HCEC 1CT (cell line): ENCODE measurements at regions not wholly inside any gene's neighbourhood (a gene's known extent, or its start where the extent isn't known, plus 50 kb on each side); places are given as distances from the start of the nearest gene placed in this dataset.
"Not testable (repeated sequence)": the region's sequence is repeated elsewhere in the genome, so short reads cannot be mapped to it uniquely, and the experiment has no call there.

ENCODE experiments used
- DNase-seq: peaks from one replicate; pipeline ENCODE4 v3.0.0-alpha.2; 2017

- no peak for DNase-seq
Measured at GRCh38 chr21:27380303-27380702, 413.4 kb upstream of the ADAMTS5 start.

GRCh38 chr21:27379354-27379753 lies 412.5 kb upstream of the ADAMTS5 start:
- no peak for DNase-seq

- DNase-seq: no peak
Measured at GRCh38 chr21:27372381-27372780, 405.5 kb upstream of the ADAMTS5 start.

- DNase-seq: no peak
Measured at GRCh38 chr21:27371975-27372331, 405.1 kb upstream of the ADAMTS5 start.

- DNase-seq: no peak
Measured at GRCh38 chr21:27371115-27371974, 404.5 kb upstream of the ADAMTS5 start.

- DNase-seq: no peak
Measured at GRCh38 chr21:27369978-27370571, 403.2 kb upstream of the ADAMTS5 start.

- DNase-seq: no peak
Measured at GRCh38 chr21:27369234-27369633, 402.3 kb upstream of the ADAMTS5 start.

GRCh38 chr21:27366646-27367235 lies 399.9 kb upstream of the ADAMTS5 start:
- no peak for DNase-seq

GRCh38 chr21:27366036-27366435 lies 399.1 kb upstream of the ADAMTS5 start:
- DNase-seq: no peak

- peak; percentile 63 for DNase-seq
Measured at GRCh38 chr21:27365394-27365793, 398.5 kb upstream of the ADAMTS5 start.

GRCh38 chr21:27363719-27364477 lies 397.0 kb upstream of the ADAMTS5 start:
- DNase-seq: no peak

- peak; percentile 39 for DNase-seq
Measured at GRCh38 chr21:27362249-27362648, 395.4 kb upstream of the ADAMTS5 start.

- DNase-seq: peak; percentile 72
Measured at GRCh38 chr21:27359141-27359540, 392.3 kb upstream of the ADAMTS5 start.

- DNase-seq: no peak
Measured at GRCh38 chr21:27352885-27353284, 386.0 kb upstream of the ADAMTS5 start.

GRCh38 chr21:27346041-27346448 lies 379.2 kb upstream of the ADAMTS5 start:
- peak; percentile 67 for DNase-seq

GRCh38 chr21:27339902-27340301 lies 373.0 kb upstream of the ADAMTS5 start:
- peak; percentile 46 for DNase-seq

GRCh38 chr21:27338007-27338406 lies 371.1 kb upstream of the ADAMTS5 start:
- DNase-seq: not testable (repeated sequence)

GRCh38 chr21:27333096-27333495 lies 366.2 kb upstream of the ADAMTS5 start:
- no peak for DNase-seq

GRCh38 chr21:27329255-27329851 lies 362.5 kb upstream of the ADAMTS5 start:
- peak; percentile 54 for DNase-seq

- DNase-seq: no peak
Measured at GRCh38 chr21:27326301-27326700, 359.4 kb upstream of the ADAMTS5 start.

- no peak for DNase-seq
Measured at GRCh38 chr21:27323331-27323730, 356.4 kb upstream of the ADAMTS5 start.

- DNase-seq: no peak
Measured at GRCh38 chr21:27321791-27322190, 354.9 kb upstream of the ADAMTS5 start.

- DNase-seq: no peak
Measured at GRCh38 chr21:27320868-27321267, 354.0 kb upstream of the ADAMTS5 start.
